ENCODE measurements at regions not wholly inside any gene's neighbourhood (a gene's known extent, or its start where the extent isn't known, plus 50 kb on each side); places are given as distances from the start of the nearest gene placed in this dataset.

DNA sequence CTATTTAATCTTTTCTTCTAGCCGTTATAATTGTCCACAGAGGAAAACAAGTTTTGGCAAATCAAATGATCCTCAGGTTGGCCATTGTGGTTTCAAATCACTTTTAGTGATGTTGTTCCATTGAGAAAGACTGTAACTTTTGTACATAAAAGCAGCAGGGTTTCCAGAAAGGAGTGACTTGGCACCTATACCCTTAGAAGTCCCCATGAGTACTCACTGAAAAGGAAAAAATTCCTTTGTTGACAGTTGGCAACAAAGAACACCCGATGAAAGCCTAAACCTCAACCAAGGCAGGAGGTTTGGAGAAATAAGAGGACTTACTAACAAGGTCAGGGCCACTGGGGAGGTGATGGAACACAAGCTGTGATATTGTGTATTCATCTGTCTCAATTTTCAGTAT is 474.4 kb downstream of the RAPGEF2 start:
- TF ChIP-seq, protein P1, sequence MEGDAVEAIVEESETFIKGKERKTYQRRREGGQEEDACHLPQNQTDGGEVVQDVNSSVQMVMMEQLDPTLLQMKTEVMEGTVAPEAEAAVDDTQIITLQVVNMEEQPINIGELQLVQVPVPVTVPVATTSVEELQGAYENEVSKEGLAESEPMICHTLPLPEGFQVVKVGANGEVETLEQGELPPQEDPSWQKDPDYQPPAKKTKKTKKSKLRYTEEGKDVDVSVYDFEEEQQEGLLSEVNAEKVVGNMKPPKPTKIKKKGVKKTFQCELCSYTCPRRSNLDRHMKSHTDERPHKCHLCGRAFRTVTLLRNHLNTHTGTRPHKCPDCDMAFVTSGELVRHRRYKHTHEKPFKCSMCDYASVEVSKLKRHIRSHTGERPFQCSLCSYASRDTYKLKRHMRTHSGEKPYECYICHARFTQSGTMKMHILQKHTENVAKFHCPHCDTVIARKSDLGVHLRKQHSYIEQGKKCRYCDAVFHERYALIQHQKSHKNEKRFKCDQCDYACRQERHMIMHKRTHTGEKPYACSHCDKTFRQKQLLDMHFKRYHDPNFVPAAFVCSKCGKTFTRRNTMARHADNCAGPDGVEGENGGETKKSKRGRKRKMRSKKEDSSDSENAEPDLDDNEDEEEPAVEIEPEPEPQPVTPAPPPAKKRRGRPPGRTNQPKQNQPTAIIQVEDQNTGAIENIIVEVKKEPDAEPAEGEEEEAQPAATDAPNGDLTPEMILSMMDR (IDR thresholded peaks at IDR 0.05): no peak
- TF ChIP-seq POLR2A (IDR thresholded peaks at IDR 0.05): no peak
